Suprapubic skin (tissue), 4 donors: ENCODE measurements at regions not wholly inside any gene's neighbourhood (a gene's known extent, or its start where the extent isn't known, plus 50 kb on each side); places are given as distances from the start of the nearest gene placed in this dataset.

Source experiments
- POLR2A ChIP-seq, 2 donors: fragments of 450-650 bp; IDR thresholded peaks; one replicate each; pipeline ENCODE4 v1.6.1; 2017; ENCODE audit warnings: antibody characterized with exemption in 2 of 2, mild to moderate bottlenecking in 2 of 2, moderate library complexity in 2 of 2
- POLR2AphosphoS5 ChIP-seq, 3 donors: sonication (generic); formaldehyde crosslinking; IDR thresholded peaks; one replicate each; pipeline ENCODE4 v1.6.1; 2017; ENCODE audit warnings: antibody characterized with exemption in 3 of 3
- TF ChIP-seq, protein P1 (sequence below), 2 donors: fragments of 200-600 bp in 1 of 2; fragments of 450-650 bp in 1 of 2; sonication (generic) in 1 of 2; IDR thresholded peaks; one replicate each; pipeline ENCODE4 v1.5.1; 2016 to 2019; ENCODE audit warnings: antibody characterized with exemption in 2 of 2, mild to moderate bottlenecking in 1 of 2, moderate library complexity in 1 of 2

DNA sequence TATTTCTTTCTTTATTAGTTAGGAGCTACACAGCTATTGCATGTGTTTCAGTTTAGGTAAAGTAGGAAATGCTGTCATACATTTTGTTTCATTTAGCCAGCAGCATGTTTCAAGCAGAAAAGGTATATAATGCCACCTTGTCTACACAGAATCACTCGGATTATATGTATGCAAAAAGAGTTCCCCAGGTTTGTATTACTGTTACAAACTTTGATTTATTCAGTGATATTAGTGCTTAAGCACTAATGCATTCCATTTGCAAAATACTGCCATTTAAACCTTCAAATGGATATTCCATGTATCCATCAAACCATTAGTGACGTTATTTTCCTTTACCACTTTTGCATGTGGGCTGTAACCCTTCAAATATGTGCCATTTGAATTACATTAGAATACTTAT lies 564.0 kb downstream of the RPL10L start:
- no peak for TF ChIP-seq POLR2A (IDR thresholded peaks at IDR 0.05)
- TF ChIP-seq, protein P1, sequence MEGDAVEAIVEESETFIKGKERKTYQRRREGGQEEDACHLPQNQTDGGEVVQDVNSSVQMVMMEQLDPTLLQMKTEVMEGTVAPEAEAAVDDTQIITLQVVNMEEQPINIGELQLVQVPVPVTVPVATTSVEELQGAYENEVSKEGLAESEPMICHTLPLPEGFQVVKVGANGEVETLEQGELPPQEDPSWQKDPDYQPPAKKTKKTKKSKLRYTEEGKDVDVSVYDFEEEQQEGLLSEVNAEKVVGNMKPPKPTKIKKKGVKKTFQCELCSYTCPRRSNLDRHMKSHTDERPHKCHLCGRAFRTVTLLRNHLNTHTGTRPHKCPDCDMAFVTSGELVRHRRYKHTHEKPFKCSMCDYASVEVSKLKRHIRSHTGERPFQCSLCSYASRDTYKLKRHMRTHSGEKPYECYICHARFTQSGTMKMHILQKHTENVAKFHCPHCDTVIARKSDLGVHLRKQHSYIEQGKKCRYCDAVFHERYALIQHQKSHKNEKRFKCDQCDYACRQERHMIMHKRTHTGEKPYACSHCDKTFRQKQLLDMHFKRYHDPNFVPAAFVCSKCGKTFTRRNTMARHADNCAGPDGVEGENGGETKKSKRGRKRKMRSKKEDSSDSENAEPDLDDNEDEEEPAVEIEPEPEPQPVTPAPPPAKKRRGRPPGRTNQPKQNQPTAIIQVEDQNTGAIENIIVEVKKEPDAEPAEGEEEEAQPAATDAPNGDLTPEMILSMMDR (IDR thresholded peaks at IDR 0.05), result no peak
- TF ChIP-seq POLR2AphosphoS5 (IDR thresholded peaks at IDR 0.05), result no peak
